GM19025 (cell line): ENCODE measurements at regions not wholly inside any gene's neighbourhood (a gene's known extent, or its start where the extent isn't known, plus 50 kb on each side); places are given as distances from the start of the nearest gene placed in this dataset.

Experiments
- ATAC-seq: cut with Tn5 transposase; IDR thresholded peaks from one replicate; pipeline ENCODE4 v1.9.1; 2021; ENCODE audit warnings: mild to moderate bottlenecking, low read depth, moderate library complexity; ENCODE audit not compliant: unreplicated experiment

DNA sequence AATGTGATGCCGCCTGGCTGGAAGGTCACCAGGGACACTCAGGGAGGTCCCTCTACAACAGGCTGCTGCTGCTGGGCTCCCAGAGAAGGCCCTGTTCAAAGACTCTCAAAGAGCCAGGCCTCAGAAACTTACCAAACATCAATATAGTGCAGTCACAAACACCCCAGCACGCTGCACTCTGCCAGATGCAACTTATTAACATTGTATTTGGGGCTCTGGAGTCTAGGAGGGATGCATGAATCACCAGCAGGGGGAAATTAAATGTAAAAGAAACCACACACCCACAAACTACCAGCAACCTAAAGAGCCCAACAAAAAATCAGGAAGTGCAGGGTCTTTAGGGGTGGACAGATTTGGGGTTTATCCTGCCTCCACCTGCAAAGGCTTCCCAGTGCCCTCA, 74.6 kb upstream of the SPATA12 start:
- no peak for ATAC-seq

DNA sequence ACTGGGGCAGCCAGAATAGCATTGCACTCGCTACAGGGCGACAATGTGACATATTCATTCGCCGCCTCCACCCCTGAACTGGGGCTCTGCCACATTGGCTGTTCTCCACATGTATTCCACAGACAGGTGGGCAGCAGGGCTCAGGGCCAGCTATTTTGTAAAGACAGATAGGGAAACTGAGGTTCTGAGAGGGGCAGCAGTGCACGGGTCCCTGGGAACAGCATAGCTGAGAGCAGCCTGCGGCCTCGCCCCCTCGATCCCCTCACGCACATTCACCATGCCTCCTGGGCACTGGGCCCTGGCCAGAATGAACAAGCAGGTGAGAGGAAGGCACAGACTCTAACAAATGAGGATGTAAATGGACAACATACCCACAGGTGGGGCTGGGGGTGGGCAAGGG, 75.0 kb upstream of the SPATA12 start:
- no peak for ATAC-seq

DNA sequence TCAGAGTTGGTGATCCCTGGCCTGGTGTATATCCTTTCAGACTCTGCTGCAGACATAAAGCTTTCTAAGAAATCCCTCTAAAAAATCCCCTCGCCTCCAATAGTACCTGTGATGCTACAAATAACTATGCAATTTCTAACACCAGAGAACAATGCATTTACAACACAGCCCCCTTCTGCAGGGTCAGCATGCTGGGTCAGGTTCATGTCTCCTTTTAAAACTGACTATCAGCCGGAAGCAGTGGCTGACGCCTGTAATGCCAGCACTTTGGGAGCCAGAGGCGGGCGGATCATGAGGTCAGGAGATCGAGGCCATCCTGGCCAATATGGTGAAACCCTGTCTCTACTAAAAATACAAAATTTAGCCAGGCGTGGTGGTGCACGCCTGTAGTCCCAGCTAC, 77.0 kb upstream of the SPATA12 start:
- no peak for ATAC-seq

DNA sequence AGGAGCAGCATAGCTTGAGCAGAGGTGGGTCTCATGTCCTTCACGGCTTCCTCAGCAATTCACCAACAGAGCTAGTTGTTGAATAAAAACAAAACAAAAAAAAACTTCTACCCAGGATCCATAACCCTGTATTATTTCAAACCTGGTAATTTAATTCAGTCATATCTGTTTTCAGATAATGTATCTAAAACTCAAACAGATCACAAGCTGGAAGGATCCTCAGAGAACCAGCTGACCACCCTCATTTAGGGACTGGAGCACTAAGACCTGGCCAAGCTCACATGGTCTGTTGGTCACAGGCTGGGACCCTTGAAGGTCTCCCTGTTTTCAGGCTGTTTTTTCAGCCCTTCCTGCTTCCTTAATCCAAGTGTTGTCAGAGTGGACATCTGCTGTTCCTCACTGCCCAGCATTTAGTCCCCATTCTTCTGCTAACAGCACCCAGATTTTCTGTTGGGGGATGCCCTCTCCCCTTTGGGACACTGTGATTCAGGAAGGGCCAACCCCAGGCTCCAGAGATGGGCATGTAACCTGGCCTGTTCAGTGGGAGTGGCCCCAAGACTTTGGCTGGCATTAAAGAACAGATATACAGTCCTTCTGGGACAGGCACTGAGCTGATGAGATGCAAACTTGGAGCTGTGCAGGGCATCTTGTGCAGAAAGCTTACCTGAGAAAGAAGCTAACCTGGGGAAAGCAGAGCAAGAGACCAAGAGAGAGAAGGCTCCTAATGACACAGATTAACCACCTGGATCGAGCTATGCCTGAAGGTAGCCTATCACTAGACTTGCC, 78.8 kb upstream of the SPATA12 start:
- ATAC-seq, result no peak

DNA sequence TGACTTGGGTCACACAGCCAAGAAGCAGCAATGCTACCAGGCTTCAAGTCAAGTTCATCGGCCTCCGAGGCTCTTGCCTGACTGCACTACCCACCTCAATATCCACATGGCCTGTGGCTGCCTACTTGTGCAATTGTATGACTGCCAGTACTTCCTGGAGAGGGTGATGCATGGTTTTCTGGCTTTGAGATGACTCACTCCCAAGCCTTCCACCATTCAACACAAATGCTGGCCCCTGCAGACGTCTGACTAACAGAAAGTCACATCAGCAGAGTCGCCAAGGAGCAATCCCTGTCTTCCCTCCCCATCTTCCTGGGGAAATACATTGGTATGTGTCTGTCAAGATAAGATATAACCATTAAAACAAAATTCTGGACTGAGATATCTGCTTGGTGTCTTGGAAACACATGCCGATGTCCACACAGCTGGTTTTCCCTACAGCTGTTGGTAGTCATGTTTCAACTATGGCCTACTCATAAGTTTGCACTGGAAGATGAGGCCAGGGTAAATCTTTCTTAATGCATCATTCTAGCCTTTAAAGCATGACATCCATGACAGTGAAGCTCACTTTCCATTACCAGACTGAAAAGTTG, 79.6 kb upstream of the SPATA12 start:
- ATAC-seq, result no peak

DNA sequence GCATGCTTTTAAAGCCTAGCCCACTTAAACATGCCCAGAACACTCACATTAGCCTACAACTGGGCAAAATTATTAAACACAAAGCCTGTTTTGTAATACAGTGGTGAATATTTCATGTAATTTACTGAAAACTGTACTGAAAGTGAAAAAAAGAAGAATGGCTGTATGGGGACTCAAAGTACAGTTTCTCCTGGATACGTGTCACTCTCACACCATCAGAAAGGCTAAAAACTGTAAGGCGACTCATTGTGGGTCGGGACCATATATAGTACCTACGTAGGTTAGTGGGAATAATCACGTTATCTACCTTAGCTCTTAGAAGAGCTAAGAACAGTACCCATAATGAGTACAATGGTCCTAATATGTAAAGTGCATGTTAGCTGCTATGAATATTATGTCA, 80.2 kb upstream of the SPATA12 start:
- no peak for ATAC-seq

DNA sequence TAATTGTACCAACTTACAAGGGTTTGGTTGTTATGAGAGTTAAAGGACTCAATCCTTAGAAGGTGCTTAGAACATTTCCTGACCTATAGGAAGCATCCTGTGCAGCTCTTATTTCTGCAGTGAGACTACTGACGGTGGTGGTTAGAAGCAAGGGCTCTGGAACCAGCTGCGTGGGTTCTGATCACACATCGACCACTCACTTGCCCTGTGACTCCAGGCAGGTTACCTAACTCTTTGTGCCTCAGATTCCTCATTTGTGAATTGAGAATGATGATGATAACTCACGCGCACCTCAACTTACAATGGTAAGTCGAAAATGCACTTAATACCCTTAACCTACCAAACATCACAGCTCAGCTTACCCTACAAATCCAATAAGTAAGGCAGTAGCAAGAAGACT, 80.7 kb upstream of the SPATA12 start:
- no peak for ATAC-seq

DNA sequence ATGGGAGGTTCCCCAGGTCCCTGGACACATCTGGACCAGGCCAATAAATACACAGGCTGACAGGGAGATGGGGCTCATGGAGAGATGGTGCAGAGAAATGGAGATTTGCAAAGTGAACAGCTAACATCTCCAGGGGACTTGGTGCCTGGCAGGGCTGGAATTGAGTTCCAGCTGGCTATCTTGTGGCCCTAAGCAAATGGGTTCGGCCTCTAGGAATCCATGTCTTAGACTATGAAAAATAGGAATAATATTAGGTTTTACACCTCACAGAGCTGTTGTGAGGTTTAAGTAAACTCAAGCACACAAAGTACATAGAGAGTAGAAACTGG, 82.9 kb upstream of the SPATA12 start:
- ATAC-seq, result no peak

DNA sequence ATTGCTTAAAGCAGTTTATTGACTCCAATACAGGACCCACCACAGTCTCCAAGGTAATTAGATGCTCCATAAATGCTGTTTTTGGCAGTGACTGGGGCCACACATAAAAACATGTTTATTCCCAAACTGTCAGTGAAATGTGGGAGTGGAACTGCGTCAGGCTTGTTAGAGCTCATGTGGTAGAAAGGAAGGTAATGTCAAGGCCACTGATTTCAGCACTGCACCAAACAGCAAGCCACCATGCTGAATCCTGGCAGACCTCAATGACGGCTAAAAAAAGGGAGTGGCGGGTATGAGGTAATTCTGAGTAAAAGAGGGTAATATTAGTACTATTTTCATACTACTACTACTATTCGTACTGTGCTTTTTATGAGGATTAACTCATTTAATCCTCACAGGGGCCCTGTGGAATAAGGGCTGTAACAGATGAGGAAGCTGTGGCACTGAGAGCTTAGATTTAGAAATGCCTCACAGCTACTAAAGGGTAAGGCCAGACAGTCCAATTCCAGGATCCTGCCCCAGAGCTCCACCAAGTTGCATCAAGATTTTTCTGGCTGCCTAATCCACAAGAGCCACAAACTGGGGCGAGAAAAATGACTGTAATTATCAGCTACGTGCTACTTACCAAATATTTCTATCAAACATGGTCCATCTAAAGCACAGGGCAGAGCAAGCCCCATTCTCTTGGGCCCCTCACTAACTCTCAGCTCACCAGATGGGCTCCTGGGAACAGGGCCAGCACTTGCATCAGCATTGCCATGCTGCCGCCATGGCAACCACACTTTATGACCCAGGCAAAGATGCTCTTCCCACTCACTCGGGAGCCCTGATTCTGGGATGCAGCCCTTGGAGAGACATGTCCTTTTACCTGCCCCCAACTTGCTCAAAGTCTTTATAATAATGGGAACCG, 83.6 kb upstream of the SPATA12 start:
- ATAC-seq, result no peak

DNA sequence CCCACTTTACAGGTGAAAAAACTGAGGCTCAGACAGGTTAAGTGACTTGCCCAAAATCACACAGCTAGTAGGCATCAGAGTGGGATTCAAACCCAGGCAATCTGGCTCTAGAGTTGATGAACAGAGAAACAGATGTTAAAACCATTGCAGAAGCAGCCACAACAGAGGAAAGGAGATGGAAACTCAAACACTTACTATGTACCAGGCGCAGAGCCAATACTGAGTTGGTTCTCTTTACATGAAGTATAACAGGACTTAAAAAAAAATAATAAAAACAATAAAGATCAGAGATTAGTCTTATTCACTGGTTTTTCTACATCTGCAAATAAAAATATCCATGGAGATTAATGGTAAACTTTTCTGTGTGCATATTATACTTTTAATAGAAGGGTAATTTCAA, 84.9 kb upstream of the SPATA12 start:
- no peak for ATAC-seq

DNA sequence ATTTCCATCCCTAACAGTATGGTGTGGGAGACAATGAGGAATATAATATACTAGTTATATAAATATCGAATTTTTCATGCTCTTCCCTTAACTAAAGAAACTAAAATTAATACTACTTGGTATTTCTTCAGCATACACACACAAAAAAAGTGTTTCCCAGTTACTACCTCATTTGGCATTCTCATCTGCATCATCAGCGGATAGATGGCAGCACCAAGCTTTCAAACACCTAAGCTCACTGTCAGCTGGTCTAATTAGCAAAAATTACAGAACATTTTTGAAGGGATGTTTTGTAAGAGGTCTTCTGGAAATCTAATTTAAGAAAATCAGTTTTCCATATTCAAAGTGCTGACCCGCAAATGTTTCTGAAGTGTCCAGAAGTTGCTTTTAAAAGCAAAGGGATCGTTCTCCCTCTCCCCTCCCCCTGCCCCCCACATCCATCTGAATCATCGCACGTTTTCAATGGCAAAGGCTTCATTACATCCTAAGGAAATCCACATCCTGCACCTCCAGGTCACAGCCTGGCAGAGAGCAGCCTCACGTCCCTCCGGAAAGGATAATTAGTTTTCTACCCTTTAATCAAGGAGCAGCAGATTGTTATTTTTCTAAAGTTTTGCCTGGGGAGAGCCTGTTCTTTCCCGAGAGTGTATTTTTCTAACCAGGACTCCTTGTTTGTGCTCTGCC, 86.1 kb upstream of the SPATA12 start:
- no peak for ATAC-seq

DNA sequence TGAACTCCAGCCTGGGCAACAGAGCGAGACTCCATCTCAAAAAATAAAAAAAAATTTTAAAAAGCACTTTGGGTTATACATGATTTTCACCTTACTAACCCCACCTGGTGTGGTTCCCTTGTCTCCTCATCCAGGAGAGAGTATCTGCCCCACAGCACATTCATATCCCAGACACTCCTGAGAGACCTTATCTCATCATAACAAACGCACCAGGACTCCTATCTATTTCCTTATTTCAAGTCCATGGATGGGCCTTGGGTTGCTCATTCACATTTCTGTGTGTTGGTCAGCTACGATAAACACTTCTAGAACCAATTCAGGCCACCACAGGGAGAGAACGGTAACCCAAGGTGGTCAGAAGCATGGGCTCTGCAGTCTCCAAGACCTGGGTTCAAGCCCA, 88.6 kb upstream of the SPATA12 start:
- no peak for ATAC-seq

DNA sequence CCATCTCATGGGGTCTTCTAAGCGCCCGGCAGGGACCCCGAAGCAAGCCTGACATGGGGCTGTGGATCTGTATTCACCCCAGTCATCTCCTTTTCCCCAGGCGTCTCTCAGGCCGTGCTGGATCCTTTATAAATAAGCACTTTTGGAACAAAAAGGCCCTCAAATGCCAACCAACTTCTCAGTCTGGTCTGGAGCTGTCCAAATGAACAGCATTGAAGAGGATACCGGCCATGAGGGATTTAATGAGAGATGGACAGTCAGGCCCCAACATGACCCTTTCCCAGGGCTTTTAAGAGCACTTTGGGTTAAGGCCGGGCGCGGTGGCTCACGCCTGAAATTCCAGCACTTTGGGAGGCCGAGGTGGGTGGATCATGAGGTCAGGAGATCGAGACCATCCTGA, 89.2 kb upstream of the SPATA12 start:
- no peak for ATAC-seq

DNA sequence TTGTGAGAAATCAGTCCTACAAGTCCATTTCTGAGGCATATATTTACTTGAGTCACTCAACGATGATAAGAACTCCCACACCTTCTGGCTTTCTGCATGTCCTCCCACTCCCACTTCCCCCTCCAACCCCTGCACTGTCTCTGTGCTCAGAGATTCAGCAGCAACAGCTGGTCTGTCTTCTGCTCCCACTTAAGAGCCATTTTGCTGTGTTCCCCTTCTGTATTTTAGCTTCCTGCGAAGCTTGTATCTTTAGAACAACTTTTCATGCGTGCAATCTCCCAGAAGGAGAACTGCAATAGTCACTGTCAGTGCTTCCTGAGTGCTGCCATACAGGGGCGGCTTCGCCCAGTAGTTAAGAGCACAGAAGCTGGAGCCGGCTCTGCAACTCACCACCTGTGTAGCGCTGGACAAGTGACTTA, 90.0 kb upstream of the SPATA12 start:
- no peak for ATAC-seq

DNA sequence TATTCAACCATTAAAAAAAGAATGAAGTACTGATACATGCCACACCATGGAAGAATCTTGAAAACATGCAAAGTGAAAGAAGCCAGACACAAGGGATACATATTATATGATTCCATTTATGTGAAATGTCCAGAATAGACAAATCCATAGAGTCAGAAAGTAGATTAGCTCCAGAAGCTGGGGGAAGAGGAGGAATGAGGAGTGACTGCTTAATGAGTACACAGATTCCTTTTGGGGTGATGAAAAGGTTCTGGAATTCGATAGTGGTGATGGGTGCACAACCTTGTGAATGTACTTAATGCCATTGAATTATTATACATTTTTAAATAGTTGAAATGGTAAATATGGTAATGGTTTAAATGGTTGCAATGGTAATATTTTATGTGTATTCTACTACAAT, 90.6 kb upstream of the SPATA12 start:
- ATAC-seq, result no peak

DNA sequence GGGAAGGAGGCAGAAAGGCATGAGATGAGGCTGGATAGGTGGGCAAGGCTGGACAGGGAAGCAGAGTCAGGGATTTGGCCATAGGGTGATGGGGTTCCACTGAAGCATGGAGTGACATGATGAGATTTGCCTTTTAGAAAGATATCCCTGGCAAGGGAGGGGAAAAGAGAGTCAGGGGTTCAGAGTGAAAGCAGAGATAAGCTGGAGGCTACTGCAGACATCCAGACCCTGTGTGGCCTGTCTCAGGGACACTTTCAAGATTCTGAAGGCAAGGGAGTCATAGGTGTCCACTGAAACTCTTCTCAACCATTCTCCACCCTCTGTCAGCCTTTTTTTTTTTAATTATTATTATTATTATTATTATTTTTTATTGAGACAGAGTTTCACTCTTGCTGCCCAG, 94.0 kb upstream of the SPATA12 start:
- no peak for ATAC-seq

DNA sequence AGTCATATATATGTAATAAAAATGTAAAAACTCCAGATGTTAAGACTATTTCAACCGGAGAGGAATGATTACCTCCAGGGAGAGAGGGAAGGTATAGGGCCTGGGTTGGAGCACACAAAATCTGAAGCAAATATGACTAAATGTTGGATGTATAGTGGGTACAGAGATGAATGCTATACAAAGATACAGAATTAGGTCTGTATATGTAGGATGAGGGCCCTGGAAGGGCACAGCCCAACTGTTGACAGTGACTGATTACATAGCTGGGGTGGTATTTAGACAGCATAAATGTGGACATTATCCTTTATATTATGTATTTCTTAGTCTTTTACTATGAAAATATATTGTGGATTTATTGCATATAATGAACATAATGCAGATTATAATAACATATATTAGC, 94.4 kb upstream of the SPATA12 start:
- ATAC-seq, result no peak

DNA sequence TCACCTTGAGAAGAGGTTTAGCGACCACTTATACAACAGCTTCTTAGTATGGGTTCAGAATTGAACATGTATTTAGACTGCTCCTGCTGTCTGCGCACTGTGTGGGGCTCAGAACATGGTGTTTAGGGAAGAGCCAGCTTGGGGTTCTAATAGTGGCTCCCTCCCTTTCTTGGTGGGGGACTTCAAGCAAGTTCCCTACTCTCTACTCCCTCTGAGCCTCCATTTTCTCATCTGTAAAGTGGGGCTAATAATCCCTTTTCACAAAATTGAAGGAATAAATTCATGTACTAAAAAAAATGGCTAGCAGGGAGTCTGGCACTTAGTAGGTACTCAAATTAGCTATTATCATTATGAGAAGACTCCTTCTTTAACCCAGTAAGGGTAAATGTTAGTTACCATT, 97.5 kb upstream of the SPATA12 start:
- no peak for ATAC-seq

DNA sequence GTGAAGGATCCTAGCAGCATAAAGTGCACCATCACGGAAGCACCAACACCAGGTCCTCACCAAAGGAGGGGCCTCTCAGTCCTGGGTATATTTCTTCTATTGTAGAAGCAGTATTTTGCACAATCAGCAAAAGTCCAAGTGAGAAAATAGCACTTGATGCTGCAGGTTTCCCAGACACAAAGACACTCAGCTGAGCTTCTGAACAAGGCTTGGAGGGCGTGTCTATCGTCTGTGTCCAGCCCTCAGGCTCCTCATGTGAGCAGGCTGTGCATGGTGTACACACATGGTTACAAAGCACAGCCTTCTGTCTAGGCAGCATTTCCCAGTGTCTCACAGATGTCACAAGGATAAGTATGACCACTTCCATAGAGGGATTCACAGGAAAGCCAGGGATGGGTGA, 98.3 kb upstream of the SPATA12 start:
- no peak for ATAC-seq

DNA sequence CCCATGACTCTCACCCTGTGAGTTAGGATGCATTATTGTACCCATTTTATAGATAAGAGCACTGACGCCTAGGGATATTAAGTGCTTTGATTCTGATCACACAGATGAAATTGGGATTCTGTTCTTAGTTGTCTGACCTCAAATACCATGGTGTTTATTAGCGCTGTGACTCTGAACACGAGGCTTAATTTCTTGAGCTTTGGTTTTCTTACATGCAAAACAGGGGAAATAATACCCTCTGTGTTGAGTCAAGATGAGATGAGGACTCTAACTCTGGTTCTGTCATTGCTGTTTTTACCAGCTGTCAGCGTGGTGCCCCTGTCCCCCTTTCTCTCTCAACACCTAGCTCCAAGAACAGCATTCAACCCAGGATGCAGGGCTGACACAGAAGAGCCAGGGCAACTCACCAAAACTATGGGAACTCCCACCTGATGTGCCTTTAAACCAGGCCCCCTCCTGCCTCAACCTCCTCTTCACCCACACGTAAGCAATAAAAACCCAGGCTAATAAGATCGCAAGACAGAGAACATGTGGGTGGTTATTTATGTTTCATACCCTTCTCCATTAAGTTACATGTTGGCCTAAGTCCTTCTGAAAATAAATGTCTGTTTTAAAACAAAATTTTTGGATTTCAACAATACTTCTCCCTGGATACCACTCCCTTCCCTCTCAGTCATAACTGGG, 100.1 kb upstream of the SPATA12 start:
- no peak for ATAC-seq

DNA sequence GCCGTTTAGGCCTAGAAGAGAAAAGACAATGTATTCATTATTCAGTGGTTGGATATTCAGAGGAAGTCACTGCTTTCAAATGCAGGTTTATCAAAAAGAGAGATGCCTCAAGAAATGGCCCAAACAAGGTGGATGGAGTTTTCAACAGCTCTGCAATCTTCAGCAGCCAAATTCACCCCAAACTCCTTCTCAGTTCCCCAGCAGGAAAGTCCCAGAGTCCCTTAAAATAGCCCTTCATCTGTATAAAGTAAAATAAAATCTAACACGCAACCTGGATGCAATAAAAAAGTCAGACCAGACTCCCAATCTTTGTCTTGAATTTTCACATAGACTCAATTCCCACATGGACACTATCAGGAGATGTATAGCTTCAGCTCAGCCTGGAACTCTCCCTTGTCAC, 101.6 kb upstream of the SPATA12 start:
- ATAC-seq, result no peak
